DMS79 (cell line): ENCODE measurements at regions not wholly inside any gene's neighbourhood (a gene's known extent, or its start where the extent isn't known, plus 50 kb on each side); places are given as distances from the start of the nearest gene placed in this dataset.

Experiments used
- DNase-seq: peaks from one replicate; lab custom pipeline; 2025; lab: John Stamatoyannopoulos, UW

- no peak for DNase-seq
These were observed 55.8 kb upstream of the NBEA start for GRCh38 chr13:34886121-34886875.

- no peak for DNase-seq
These were observed 55.1 kb upstream of the NBEA start for GRCh38 chr13:34886987-34887386.
